ENCODE measurements at regions not wholly inside any gene's neighbourhood (a gene's known extent, or its start where the extent isn't known, plus 50 kb on each side); places are given as distances from the start of the nearest gene placed in this dataset.

GRCh38 chr17:33974276-33974675 is 280.8 kb upstream of the CCL2 start:
- Histone ChIP-seq H2AFZ (ENCODE audit: insufficient read depth, low read depth, low read length, poor library complexity, severe bottlenecking) (no peak overlapping the region), H3K9me3 (replicated peaks in 1 of 2; ENCODE audit: control insufficient read depth in 1 of 2, insufficient read depth in 1 of 2, low read length in 2 of 2) (no peaks in the 10 kb centered on the region), H3K79me2 (ENCODE audit: insufficient read depth, low read length) (no peaks in the 10 kb centered on the region), H4K20me1 (ENCODE audit: insufficient read depth, low read length) (no peaks in the 10 kb centered on the region), H3K4me1 (ENCODE audit: control insufficient read depth in 1 of 2, insufficient read depth in 2 of 2, low read length in 2 of 2) (peaks cover 0 to 7% of the 10 kb centered on the region in 2 donors), H3K9ac (ENCODE audit: insufficient read depth, low read length, poor library complexity, severe bottlenecking) (no peak overlapping the region), H3K4me3 (replicated peaks in 1 of 3; ENCODE audit: low read depth in 2 of 3, low read length in 3 of 3) (no peak overlapping the region), H3K27me3 (ENCODE audit: control insufficient read depth in 2 of 2, insufficient read depth in 2 of 2, low read length in 2 of 2) (no peaks in the 10 kb centered on the region), H3K4me2 (replicated peaks; ENCODE audit: extremely low read depth, low read length, poor library complexity, severe bottlenecking) (no peak overlapping the region), H3K27ac (ENCODE audit: low read depth in 1 of 2, low read length in 2 of 2) (no peak overlapping the region), H3K36me3 (replicated peaks in 1 of 2; ENCODE audit: control insufficient read depth in 1 of 2, insufficient read depth in 2 of 2, low read length in 2 of 2) (no peaks in the 10 kb centered on the region)
- WGBS (ENCODE audit: insufficient coverage) = no CpG with 5 or more reads among the region's 3 CpGs
- peaks cover 3 to 4% (median 3%) of the 10 kb centered on the region in 3 donors for H3K27me3 Mint-ChIP-seq (ENCODE audit: low read depth in 3 of 3)
- H3K36me3 Mint-ChIP-seq = no peaks in the 10 kb centered on the region
- TF ChIP-seq CTCF (IDR thresholded peaks at IDR 0.05) = no peak
- peaks cover 13% of the 10 kb centered on the region for H3K4me1 Mint-ChIP-seq
- intact Hi-C loops (cut with micrococcal nuclease) = no loop called here
- no peak for DNase-seq
- no peaks in the 10 kb centered on the region for H3K9me3 Mint-ChIP-seq
- no peak overlapping the region for H3K27ac Mint-ChIP-seq
- no peak overlapping the region for H3K4me3 Mint-ChIP-seq

- no peak for DNase-seq
- H3K9me3 Mint-ChIP-seq = no peaks in the 10 kb centered on the region
- H3K36me3 ChIP-seq (replicated peaks in 1 of 2; ENCODE audit: control insufficient read depth in 1 of 2, insufficient read depth in 2 of 2, low read length in 2 of 2) = no peaks in the 10 kb centered on the region
- no peak overlapping the region for H3K4me3 Mint-ChIP-seq
- H3K9ac ChIP-seq (ENCODE audit: insufficient read depth, low read length, poor library complexity, severe bottlenecking) = no peak overlapping the region
- H3K9me3 ChIP-seq (replicated peaks in 1 of 2; ENCODE audit: control insufficient read depth in 1 of 2, insufficient read depth in 1 of 2, low read length in 2 of 2) = no peaks in the 10 kb centered on the region
- H2AFZ ChIP-seq (ENCODE audit: insufficient read depth, low read depth, low read length, poor library complexity, severe bottlenecking) = no peak overlapping the region
- H4K20me1 ChIP-seq (ENCODE audit: insufficient read depth, low read length) = no peaks in the 10 kb centered on the region
- no peak overlapping the region for H3K27ac Mint-ChIP-seq
- 95% methylated on average over 5 of the region's 8 CpGs for WGBS (ENCODE audit: insufficient coverage)
- H3K4me3 ChIP-seq (replicated peaks in 1 of 3; ENCODE audit: low read depth in 2 of 3, low read length in 3 of 3) = no peak overlapping the region
- no peak for TF ChIP-seq CTCF (IDR thresholded peaks at IDR 0.05)
- H3K27me3 Mint-ChIP-seq (ENCODE audit: low read depth in 3 of 3) = peaks cover 0 to 5% (median 3%) of the 10 kb centered on the region in 3 donors
- H3K27me3 ChIP-seq (ENCODE audit: control insufficient read depth in 2 of 2, insufficient read depth in 2 of 2, low read length in 2 of 2) = no peaks in the 10 kb centered on the region
- peaks cover 24% of the 10 kb centered on the region for H3K4me1 Mint-ChIP-seq
- no peak overlapping the region for H3K4me2 ChIP-seq (replicated peaks; ENCODE audit: extremely low read depth, low read length, poor library complexity, severe bottlenecking)
- H3K36me3 Mint-ChIP-seq = no peaks in the 10 kb centered on the region
- H3K27ac ChIP-seq (ENCODE audit: low read depth in 1 of 2, low read length in 2 of 2) = no peak overlapping the region
- intact Hi-C loops (cut with micrococcal nuclease) = no loop called here
- H3K79me2 ChIP-seq (ENCODE audit: insufficient read depth, low read length) = no peaks in the 10 kb centered on the region
- H3K4me1 ChIP-seq (ENCODE audit: control insufficient read depth in 1 of 2, insufficient read depth in 2 of 2, low read length in 2 of 2) = peaks cover 24 to 25% of the 10 kb centered on the region in 2 donors
Observed at GRCh38 chr17:33976831-33977230, 278.3 kb upstream of the CCL2 start.

All from CD14-positive monocyte (primary cell).